Stimulated activated CD8-positive, alpha-beta memory T cell treated with anti-CD3 and anti-CD28 coated beads, Interleukin-2, amount 100 ng/mL, for 1 hour (primary cell): ENCODE measurements at regions not wholly inside any gene's neighbourhood (a gene's known extent, or its start where the extent isn't known, plus 50 kb on each side); places are given as distances from the start of the nearest gene placed in this dataset.
"Not testable (repeated sequence)": the region's sequence is repeated elsewhere in the genome, so short reads cannot be mapped to it uniquely, and the experiment has no call there.

ENCODE experiments used
- DNase-seq, 2 donors: peaks; one replicate each; pipeline ENCODE4 v3.0.0-alpha.2; 2020; ENCODE audit warnings: low read depth in 2 of 2

DNA sequence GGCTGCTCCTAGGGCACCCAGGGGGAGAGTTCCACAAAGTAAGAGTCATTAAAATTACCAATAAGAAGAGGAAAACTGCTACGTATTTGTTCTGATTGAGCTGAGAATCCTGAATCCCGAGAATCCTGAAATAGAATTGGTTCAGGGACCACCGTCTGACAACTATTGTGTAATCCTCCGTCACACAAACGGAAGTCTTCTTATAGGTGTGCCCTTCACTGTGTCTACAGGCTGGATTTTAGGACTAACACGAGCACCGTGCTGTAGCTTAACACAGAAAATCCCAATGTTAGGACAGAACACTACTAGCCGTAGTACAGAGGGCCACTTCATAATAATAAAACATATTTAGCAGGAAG lies 50.6 kb upstream of the RNF182 start:
- no peak for DNase-seq

DNA sequence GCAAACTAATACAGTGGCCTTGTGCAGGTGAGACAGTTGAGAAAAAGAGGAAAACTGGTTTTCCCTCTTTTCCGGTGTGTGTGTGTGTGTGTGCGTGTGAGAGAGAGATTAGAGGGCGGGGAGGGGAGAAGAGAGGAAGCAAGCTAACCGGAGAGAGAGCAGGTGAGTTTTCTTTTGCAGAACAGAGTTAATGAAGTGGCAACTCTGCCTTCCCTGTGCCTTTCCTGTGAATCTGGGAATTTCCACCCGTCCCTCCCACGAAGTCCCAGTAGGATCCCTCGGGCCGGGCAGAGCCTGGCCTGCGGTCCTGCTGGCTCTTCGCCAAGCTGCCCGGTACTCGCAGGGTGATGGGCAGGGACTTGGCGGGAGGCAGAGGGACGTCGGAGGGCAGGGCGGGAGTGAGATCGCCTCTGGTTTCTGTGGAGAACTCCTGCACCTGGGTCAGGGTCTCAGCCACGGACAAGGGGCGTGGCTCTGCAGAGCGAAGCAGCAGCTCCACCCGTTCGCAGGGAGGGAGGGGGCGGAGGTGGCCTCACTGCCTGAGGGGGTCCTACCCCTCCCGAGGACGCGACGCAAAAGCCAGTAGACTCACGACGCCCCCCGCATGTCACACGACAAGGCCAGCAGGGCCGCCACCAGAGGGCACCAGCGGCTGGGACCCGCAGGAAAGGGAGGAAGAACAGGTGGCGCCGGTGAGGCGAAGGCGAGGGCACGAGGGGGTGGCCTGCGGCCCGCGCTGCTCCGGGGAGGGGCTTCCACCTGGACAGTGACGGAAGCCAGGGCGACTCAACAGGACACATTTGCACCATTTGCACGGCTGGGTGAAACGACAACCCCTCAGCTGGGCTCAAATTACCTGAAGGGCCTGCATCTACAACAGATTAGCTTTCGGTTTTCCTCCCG lies 51.2 kb upstream of the RNF182 start:
- DNase-seq = peak; percentile 37 to 53

DNA sequence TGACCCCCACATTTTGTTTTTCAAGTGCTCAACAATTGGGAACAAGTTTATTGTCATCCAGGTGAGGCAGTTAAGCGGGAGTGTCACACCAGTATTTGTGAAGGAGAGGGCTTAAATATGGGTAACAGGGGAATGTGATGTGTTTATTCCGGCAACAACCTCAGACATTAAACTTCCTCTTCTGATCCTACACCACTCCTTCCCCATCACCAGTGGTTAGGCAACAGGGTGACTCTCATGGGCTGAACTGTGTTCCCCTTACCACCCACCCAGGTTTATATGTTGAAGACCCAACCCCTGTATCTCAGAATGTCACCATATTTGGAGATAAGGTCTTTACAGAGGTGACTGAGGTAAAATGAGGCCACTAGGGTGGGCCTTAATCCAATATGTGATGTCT lies 52.1 kb upstream of the RNF182 start:
- DNase-seq = no peak

DNA sequence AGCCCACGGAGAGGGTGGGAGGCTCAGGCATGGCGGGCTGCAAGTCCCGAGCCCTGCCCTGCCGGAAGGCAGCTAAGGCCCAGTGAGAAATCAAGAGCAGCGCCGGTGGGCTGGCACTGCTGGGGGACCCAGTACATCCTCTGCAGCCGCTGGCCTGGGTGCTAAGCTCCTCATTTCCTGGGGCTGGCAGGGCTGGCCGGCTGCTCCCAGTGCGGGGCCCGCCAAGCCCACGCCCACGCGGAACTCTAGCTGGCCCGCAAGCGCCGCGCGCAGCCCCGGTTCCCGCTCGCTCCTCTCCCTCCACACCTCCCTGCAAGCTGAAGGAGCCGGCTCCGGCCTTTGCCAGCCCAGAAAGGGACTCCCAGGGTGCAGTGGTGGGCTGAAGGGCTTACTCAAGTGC lies 52.7 kb upstream of the RNF182 start:
- DNase-seq = not testable (repeated sequence)

DNA sequence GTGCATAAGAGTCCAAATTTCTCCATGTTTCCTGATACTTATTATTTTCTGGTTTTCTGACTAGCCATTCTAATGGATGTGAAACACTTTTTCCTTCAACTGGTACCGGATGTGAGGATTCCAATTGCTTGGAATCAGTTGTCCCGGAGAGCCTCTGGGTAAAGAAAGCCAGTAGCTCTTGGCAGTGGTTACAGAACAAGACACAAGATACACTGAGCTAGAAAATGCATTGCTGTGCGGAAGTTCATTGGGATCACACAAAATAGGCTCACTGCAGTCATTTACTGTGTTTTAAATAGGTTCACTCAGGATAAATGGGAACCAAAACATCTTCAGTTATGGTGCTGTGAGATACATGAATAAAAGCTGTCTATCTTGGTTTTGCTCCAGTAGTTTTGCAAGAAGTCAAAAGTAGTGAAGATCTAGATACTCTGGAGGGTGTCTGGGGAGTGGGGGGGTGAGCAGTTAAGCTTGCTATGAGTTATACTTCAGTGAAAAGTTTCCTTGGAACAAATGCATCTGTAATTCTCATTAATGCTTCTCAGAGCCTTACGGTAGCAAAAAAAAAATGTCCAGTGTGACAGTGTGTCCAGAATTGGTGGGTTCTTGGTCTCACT lies 54.4 kb upstream of the RNF182 start:
- DNase-seq = no peak

DNA sequence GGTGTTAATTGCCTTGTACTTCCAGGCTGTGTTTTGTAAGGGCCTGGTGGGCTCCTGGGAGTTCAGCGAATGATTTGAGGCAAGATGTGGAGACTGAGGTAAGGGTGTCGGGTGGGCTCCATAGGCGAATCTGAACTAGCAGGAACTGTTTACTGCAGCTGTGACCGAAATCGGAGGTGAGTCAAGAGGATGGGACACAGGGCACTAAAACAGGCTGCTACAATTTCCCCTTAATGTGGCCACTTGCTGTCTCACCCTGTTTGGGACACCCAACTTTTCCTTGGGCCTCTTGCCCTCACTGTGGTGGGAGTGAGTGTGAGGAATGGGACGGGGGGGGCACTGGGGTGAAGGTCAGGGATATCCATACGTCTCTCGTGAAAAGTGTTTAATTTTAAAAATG lies 53.9 kb upstream of the MCUR1 start:
- DNase-seq = no peak

DNA sequence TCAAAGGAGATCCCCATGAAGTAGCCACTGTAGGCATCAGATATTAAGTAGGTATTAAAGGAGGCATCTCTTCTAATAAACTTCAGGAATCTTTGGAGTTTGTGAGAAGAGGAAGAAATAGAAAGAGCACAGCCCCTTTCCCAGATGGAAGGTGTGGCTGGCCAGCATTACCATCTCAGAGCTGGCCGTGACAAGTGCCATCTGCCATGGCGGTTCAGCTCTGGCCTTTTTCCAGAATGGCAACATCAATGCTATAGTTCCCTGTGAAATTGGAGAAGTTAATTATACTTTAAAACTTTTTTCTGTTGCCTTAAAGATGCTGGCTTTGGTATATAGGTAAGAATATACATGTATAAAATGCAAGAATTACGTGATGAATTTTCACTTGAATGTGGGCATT lies 51.9 kb upstream of the MCUR1 start:
- DNase-seq = no peak

DNA sequence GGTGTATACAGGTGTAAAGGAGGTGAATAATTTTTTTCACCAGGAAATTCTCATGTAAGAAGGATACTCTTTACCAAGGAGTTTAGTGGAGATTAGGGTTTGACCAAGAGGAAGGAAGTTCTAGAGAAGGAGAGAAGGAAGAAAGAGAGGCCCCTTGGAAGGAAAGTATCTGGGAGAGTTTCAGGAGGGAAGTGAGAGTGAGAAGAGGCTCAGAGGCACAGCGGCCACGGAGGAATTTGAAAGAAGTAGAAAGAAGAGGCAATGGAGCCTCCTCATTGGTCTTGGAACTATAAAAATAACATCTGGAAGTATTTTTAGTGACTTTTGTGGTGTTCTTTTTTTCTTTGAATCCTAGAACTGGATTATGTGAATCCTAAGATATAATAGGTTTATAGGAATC lies 50.8 kb upstream of the MCUR1 start:
- no peak for DNase-seq

DNA sequence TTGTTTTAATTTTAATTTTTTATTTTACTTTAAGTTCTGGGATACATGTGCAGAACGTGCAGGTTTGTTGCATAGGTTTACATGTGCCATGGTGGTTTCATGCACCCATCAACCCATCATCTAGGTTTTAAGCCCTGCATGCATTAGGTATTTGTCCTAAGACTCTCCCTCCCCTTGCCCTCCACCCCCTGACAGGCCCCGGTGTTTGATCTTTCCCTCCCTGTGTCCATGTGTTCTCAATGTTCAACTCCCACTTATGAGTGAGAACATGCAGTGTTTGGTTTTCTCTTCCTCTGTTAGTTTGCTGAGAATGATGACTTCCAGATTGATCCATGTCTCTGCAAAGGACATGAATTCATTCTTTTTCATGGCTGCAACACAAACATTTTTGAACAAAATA lies 50.3 kb upstream of the MCUR1 start:
- DNase-seq = not testable (repeated sequence)
